ENCODE measurements at regions not wholly inside any gene's neighbourhood (a gene's known extent, or its start where the extent isn't known, plus 50 kb on each side); places are given as distances from the start of the nearest gene placed in this dataset.

GRCh38 chr2:128695646-128696220 lies 377.1 kb upstream of the HS6ST1 start:
- no peak for TF ChIP-seq CTCF (conservative IDR thresholded peaks at IDR 0.05; ENCODE audit: low read length)
- H3K4me3 ChIP-seq (ENCODE audit: low read length), result no peak overlapping the region
- no peak for DNase-seq (ENCODE audit: low read depth)

- DNase-seq (ENCODE audit: low read depth), result no peak
- H3K4me3 ChIP-seq (ENCODE audit: low read length), result no peak overlapping the region
- no peak for TF ChIP-seq CTCF (conservative IDR thresholded peaks at IDR 0.05; ENCODE audit: low read length)
Observed at GRCh38 chr2:128696421-128696820, 377.8 kb upstream of the HS6ST1 start.

GRCh38 chr2:128701418-128701817 lies 382.8 kb upstream of the HS6ST1 start:
- no peak for TF ChIP-seq CTCF (conservative IDR thresholded peaks at IDR 0.05; ENCODE audit: low read length)
- DNase-seq (ENCODE audit: low read depth), result no peak
- no peak overlapping the region for H3K4me3 ChIP-seq (ENCODE audit: low read length)

- no peak overlapping the region for H3K4me3 ChIP-seq (ENCODE audit: low read length)
- no peak for DNase-seq (ENCODE audit: low read depth)
- TF ChIP-seq CTCF (conservative IDR thresholded peaks at IDR 0.05; ENCODE audit: low read length), result no peak
Observed at GRCh38 chr2:128702616-128703015, 383.9 kb upstream of the HS6ST1 start.

- H3K4me3 ChIP-seq (ENCODE audit: low read length), result no peak overlapping the region
- DNase-seq (ENCODE audit: low read depth), result no peak
- no peak for TF ChIP-seq CTCF (conservative IDR thresholded peaks at IDR 0.05; ENCODE audit: low read length)
Observed at GRCh38 chr2:128708106-128708816, 389.6 kb upstream of the HS6ST1 start.

- no peak for TF ChIP-seq CTCF (conservative IDR thresholded peaks at IDR 0.05; ENCODE audit: low read length)
- no peak overlapping the region for H3K4me3 ChIP-seq (ENCODE audit: low read length)
- no peak for DNase-seq (ENCODE audit: low read depth)
Observed at GRCh38 chr2:128710242-128710641, 391.6 kb upstream of the HS6ST1 start.

- TF ChIP-seq CTCF (conservative IDR thresholded peaks at IDR 0.05; ENCODE audit: low read length), result no peak
- H3K4me3 ChIP-seq (ENCODE audit: low read length), result no peak overlapping the region
- no peak for DNase-seq (ENCODE audit: low read depth)
Observed at GRCh38 chr2:128710729-128711128, 392.1 kb upstream of the HS6ST1 start.

Measured in AG10803 (cell line).